ENCODE measurements at regions not wholly inside any gene's neighbourhood (a gene's known extent, or its start where the extent isn't known, plus 50 kb on each side); places are given as distances from the start of the nearest gene placed in this dataset.
A peak's percentile ranks its signal among the peaks of the same experiment; 100 is the strongest.

DNA sequence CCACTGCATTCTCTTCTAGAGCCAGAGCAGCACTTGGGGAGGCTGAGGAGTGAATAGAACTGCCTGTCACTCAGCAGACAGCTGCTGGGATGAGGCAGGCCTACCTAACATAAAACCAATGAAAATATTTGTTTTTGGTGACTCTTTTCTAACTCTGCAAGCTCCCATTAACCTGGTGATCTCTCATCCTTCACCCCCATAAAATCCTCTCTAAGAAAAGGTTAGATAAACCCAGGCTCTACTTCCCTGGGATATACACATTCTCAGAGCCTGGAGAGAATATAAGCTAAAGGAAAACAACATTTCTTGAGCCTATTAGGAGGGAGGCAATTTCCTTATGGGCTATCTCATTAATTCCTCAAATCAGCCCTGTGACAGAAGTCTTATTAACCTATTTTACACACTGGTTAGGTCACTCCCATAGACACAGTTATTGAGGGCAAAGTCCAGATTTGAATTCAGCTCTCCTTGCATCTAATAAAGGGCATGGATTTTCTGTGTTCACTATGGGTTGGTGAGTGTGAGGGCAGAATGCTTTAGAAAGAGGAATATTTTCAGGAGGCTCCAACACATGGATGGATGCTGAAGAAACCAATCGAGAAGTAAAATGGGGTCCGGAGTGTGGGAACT is 492.9 kb downstream of the CCDC171 start:
- H3K9me3 Mint-ChIP-seq = no peaks in the 10 kb centered on the region
- H3K27me3 Mint-ChIP-seq (ENCODE audit: low read depth) = no peaks in the 10 kb centered on the region
- no peak for DNase-seq (ENCODE audit: low spot score in 2 of 2, unreplicated experiment in 2 of 2)
- TF ChIP-seq, protein P1, sequence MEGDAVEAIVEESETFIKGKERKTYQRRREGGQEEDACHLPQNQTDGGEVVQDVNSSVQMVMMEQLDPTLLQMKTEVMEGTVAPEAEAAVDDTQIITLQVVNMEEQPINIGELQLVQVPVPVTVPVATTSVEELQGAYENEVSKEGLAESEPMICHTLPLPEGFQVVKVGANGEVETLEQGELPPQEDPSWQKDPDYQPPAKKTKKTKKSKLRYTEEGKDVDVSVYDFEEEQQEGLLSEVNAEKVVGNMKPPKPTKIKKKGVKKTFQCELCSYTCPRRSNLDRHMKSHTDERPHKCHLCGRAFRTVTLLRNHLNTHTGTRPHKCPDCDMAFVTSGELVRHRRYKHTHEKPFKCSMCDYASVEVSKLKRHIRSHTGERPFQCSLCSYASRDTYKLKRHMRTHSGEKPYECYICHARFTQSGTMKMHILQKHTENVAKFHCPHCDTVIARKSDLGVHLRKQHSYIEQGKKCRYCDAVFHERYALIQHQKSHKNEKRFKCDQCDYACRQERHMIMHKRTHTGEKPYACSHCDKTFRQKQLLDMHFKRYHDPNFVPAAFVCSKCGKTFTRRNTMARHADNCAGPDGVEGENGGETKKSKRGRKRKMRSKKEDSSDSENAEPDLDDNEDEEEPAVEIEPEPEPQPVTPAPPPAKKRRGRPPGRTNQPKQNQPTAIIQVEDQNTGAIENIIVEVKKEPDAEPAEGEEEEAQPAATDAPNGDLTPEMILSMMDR (IDR thresholded peaks at IDR 0.05; ENCODE audit: unreplicated experiment) = no peak
- no peak overlapping the region for H3K4me3 Mint-ChIP-seq
- peak overlapping the region; percentile 90 for H3K27ac Mint-ChIP-seq
- peaks cover 42% of the 10 kb centered on the region for H3K4me1 Mint-ChIP-seq
- H3K36me3 Mint-ChIP-seq = no peaks in the 10 kb centered on the region

DNA sequence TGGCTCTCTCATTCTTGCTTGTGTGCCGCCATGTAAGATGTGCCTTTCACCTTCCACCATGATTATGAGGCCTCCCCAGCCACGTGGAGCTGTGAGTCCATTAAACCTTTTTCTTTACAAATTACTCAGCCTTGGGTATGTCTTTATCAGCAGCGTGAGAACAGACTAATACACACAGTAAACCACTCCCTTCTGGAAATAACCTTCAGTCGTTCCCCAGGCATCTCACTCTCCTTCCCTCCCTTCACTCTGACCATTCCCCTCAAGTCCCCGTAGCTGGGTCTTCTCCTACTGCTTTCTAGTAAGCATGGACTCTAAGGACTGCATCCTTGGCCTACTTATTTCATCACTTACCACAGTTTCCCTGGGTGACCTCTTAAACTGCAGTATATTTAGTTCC is 493.9 kb downstream of the CCDC171 start:
- Mint-ChIP-seq H3K4me1 (peaks cover 34% of the 10 kb centered on the region), H3K36me3 (no peaks in the 10 kb centered on the region), H3K27ac (no peak overlapping the region), H3K27me3 (ENCODE audit: low read depth) (no peaks in the 10 kb centered on the region), H3K9me3 (no peaks in the 10 kb centered on the region), H3K4me3 (no peak overlapping the region)
- TF ChIP-seq, protein P1 (IDR thresholded peaks at IDR 0.05; ENCODE audit: unreplicated experiment) = no peak
- no peak for DNase-seq (ENCODE audit: low spot score in 2 of 2, unreplicated experiment in 2 of 2)

DNA sequence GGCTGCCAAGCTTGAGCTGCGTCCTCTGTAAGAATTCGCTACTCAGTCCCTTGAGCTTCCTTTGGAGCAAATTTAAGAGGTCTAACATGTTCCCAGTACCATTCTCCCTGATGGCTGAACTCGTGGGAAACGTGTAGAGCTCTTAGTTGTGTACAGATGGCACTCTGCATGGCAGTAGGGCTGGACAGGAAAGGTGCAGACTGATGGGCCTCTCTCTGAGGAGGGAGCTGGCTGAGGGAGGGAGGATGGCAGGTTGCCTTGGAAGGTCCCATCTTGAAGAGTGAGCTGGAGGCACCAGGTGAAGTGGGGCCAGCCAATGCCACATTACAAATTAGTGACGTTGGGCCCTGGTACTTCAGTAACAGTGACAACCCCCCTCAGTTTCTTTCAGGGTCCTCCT is 495.3 kb downstream of the CCDC171 start:
- H3K4me3 Mint-ChIP-seq = no peak overlapping the region
- DNase-seq (ENCODE audit: low spot score in 2 of 2, unreplicated experiment in 2 of 2) = no peak
- peaks cover 30% of the 10 kb centered on the region for H3K4me1 Mint-ChIP-seq
- H3K9me3 Mint-ChIP-seq = no peaks in the 10 kb centered on the region
- TF ChIP-seq, protein P1 (IDR thresholded peaks at IDR 0.05; ENCODE audit: unreplicated experiment) = no peak
- no peaks in the 10 kb centered on the region for H3K36me3 Mint-ChIP-seq
- no peak overlapping the region for H3K27ac Mint-ChIP-seq
- H3K27me3 Mint-ChIP-seq (ENCODE audit: low read depth) = no peaks in the 10 kb centered on the region

DNA sequence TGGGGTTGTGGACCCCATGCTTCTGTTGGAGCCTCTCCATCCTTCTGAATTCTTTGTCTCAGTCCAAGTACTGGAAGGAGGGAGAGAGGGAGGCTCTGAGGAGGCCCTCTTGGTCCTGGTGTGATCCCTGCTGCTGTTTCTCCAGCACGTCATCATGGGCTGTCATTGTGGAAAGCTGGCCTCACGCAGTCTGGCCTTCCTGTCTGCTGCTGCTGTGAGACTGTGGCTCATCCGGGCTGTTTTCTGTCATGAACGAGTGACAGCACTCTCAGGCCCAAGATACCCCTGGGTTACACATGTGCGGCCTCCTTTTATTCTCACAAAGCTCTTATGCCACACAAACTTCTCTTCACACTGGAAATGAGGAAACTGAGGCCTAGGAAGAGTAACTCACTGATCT is 499.3 kb downstream of the CCDC171 start:
- H3K27ac Mint-ChIP-seq = no peak overlapping the region
- no peak overlapping the region for H3K4me3 Mint-ChIP-seq
- TF ChIP-seq, protein P1 (IDR thresholded peaks at IDR 0.05; ENCODE audit: unreplicated experiment) = no peak
- DNase-seq (ENCODE audit: low spot score in 2 of 2, unreplicated experiment in 2 of 2) = no peak
- peaks cover 19% of the 10 kb centered on the region for H3K4me1 Mint-ChIP-seq
- H3K27me3 Mint-ChIP-seq (ENCODE audit: low read depth) = no peaks in the 10 kb centered on the region
- no peaks in the 10 kb centered on the region for H3K9me3 Mint-ChIP-seq
- H3K36me3 Mint-ChIP-seq = no peaks in the 10 kb centered on the region

DNA sequence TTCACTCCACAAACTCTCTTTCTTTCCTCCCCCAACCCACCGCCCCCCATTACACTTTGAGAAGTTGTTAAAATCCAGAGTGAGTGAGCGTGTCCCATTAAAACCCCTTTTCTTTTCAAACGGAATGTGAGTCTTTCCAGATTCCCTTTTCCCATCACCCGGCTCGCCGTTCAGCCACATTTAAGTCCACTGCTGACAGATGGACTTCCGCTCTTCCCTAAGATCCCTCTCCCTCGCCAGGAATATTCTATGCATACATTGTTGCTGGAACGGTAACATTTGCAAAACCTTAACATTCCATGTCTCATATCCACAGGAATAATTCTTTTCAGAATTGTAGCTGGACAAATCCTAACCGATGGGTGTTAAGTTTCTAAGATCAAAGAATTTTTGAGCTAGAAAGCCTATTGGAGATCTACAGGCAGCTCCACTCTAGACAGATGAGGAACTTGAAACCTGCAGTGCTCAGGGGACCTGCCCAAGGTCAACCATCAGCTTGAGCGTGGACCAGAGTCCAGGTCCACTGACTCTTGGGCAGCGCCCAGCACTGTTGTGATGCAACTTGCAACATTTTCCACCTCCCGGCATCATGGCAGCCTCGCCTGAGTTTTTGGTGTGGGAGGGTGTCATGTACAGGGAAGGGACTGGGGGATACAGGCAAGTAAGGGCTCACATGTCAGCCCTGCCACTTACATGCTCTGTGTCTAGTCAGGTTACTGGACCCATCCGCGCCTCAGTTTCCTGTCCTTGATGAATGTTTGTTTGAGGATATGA is 500.1 kb downstream of the CCDC171 start:
- H3K4me1 Mint-ChIP-seq = peaks cover 26% of the 10 kb centered on the region
- no peaks in the 10 kb centered on the region for H3K27me3 Mint-ChIP-seq (ENCODE audit: low read depth)
- TF ChIP-seq, protein P1 (IDR thresholded peaks at IDR 0.05; ENCODE audit: unreplicated experiment) = no peak
- H3K36me3 Mint-ChIP-seq = no peaks in the 10 kb centered on the region
- no peak for DNase-seq (ENCODE audit: low spot score in 2 of 2, unreplicated experiment in 2 of 2)
- no peaks in the 10 kb centered on the region for H3K9me3 Mint-ChIP-seq
- H3K4me3 Mint-ChIP-seq = no peak overlapping the region
- H3K27ac Mint-ChIP-seq = peak overlapping the region; percentile 54

Data from mesothelial cell of epicardium (in vitro differentiated cells).